GM12874 (cell line): ENCODE measurements at regions not wholly inside any gene's neighbourhood (a gene's known extent, or its start where the extent isn't known, plus 50 kb on each side); places are given as distances from the start of the nearest gene placed in this dataset.

Experiments
- CTCF ChIP-seq: IDR thresholded peaks from 2 replicates; pipeline ENCODE4 v1.5.1; 2011; ENCODE audit warnings: low read depth, mild to moderate bottlenecking, control low read depth, low read length, moderate library complexity; ENCODE audit not compliant: insufficient read depth

DNA sequence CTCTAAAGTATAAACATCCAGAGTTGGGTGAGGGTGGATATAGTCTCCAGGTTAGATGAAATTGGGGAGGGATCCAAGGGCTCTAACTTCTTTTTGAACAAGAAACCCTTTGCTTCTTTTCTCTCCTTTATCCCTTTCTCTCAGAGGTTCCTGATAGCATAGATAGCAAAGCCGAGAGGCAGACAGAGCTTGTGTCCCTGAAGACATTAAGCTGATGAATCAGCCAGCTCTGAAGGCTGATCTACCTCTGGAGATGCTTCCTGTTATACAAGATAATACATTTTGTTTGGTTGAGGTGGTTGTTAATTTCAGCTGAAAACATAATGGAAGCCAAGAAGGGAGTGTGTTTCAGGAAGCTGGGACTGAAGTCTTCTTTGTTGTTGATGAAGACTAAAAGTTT, 193.2 kb downstream of the PDCD6IP start:
- no peak for TF ChIP-seq CTCF

DNA sequence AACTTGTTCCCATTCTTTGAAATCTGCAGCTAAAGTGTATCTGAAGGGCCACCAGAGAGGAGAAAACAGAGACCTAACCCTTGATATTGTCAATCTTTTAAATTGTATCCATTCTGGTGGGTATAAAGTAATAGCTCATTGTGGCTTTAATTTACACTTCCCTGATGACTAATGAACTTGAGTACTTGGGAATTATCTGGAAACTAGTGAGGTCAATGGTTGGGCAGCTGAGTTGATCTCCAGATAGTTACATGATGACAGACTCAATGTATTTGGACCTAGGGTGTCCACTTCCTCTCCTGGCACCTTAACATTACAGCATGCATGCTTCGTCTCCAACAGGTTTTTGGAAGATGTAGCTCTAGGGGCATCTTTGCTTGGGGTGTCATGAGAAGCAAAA, 195.2 kb downstream of the PDCD6IP start:
- no peak for TF ChIP-seq CTCF

- no peak for TF ChIP-seq CTCF
Observed at GRCh38 chr3:33994568-33994967, 196.1 kb downstream of the PDCD6IP start.

GRCh38 chr3:34000301-34000700, 201.9 kb downstream of the PDCD6IP start:
- TF ChIP-seq CTCF: no peak

DNA sequence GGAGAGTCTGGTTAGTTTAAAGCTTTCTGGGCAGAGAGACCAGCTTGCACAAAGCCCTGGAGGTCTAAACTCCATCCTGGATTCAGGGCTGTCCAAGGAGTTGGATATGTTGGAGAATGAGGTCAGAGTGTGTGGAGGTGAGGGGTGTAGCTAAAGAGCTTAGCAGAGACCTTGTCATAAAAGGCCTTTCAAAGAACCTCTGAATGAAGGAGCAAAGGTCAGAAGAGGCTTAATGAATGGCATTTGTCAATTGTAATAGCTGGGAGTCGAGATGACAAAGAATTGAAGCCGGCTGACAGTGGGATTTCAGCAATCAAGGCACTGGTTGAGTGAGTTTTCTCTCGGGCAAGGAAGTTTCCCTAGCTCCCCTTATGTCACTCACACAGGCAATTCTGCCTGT, 202.6 kb downstream of the PDCD6IP start:
- no peak for TF ChIP-seq CTCF

DNA sequence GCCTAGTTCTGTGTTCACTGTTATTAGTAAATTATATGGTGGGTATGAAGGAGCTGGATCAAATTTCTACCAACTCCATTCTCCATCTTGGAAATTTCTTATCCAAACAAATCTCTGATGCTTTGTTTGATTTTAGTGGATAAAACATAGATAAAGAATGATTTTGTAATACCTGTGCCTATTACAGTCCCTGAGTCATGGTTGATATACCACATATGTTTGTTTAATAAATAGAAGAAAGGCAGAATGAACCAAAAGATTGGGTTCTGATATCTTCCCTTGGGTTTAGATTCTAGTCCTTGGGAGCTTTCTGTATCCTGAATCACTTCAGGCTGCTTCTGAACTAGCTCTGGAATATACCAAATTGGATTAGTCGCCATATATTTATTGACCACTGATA, 203.6 kb downstream of the PDCD6IP start:
- TF ChIP-seq CTCF: no peak

DNA sequence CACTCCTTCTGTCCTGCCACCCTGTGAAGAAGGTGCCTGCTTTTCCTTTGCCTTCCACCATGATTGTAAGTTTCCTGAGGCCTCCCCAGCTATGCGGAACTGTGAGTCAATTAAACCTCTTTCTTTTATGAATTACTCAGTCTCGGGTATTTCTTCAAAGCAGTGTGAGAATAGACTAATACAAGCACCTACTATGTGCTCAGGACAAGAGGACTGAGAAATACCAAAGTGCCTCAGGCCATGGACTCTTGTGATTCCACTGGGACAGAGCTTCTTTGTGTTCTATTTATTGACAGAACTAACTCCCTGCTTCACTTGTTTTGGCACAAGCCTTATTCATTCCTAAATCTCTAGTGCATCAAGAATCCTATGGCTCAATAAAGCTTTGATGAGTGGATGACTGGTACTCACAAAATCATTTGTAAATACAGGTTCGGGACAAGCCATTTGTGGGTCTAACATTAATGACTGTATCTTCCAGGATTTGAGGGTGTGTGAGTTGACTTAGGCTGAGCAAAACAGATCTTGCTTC, 204.2 kb downstream of the PDCD6IP start:
- TF ChIP-seq CTCF: no peak

GRCh38 chr3:34005886-34006285, 207.5 kb downstream of the PDCD6IP start:
- no peak for TF ChIP-seq CTCF
